ENCODE measurements at regions not wholly inside any gene's neighbourhood (a gene's known extent, or its start where the extent isn't known, plus 50 kb on each side); places are given as distances from the start of the nearest gene placed in this dataset.
"Not testable (repeated sequence)": the region's sequence is repeated elsewhere in the genome, so short reads cannot be mapped to it uniquely, and the experiment has no call there.

DNA sequence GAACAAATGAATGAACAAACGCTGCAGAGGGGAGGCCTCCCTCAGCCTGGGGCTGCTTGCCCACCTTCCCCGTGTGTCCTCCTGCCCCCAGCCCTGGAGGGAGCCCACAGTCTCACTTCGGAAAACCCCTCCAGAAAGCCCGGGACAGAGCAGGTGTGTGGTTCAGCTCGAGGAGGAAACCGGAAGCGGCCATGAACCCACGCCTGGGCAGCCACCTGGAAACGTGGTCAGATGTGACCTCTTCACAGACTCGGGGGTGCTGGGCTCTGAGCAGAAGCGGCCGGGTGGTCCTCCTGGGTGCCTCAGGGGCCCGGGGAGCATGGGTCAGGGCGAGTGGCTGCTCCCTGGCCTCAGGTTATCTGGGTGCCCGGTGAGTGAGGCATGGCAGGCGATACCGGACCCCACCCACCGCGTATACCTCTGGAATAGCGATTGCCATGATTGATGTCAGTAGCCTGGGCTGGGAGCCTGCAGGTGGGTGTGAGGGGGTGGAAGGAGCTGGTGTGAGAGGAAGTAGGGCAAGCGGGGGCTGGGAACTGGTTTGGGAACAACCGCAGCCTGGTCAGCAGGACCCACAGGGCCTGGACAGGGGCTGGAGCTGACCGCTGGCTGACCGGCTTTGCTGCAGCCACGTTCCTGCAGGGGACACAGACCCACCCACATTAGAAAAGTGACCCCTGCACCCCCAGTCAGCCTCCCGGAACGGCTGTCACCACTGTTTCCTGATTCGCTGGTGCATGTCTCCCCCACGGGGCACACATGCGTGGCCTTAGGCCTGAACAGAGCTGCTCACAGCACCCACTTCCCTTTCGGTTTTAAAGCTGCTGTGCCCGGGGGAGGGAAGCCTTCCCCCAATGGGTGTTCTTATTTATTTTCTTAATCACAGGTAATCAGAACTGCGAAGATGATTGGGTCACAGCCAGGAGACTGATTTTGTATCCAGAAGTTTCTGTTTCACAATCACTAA lies 5465.1 kb upstream of the TPTE start:
- H3K9me3 ChIP-seq; H3K36me3 ChIP-seq; DNase-seq; H3K4me3 ChIP-seq (ENCODE audit: low read depth, low read length); H3K4me1 ChIP-seq; H3K27me3 ChIP-seq: not testable (repeated sequence)

GRCh38 chr21:5057077-5057476 lies 5464.3 kb upstream of the TPTE start:
- not testable (repeated sequence) for DNase-seq; H3K4me3 ChIP-seq (ENCODE audit: low read depth, low read length); H3K4me1 ChIP-seq; H3K27me3 ChIP-seq; H3K9me3 ChIP-seq; H3K36me3 ChIP-seq

GRCh38 chr21:5060364-5061083 lies 5460.9 kb upstream of the TPTE start:
- not testable (repeated sequence) for H3K4me1 ChIP-seq; DNase-seq; H3K4me3 ChIP-seq (ENCODE audit: low read depth, low read length); H3K36me3 ChIP-seq; H3K27me3 ChIP-seq; H3K9me3 ChIP-seq

DNA sequence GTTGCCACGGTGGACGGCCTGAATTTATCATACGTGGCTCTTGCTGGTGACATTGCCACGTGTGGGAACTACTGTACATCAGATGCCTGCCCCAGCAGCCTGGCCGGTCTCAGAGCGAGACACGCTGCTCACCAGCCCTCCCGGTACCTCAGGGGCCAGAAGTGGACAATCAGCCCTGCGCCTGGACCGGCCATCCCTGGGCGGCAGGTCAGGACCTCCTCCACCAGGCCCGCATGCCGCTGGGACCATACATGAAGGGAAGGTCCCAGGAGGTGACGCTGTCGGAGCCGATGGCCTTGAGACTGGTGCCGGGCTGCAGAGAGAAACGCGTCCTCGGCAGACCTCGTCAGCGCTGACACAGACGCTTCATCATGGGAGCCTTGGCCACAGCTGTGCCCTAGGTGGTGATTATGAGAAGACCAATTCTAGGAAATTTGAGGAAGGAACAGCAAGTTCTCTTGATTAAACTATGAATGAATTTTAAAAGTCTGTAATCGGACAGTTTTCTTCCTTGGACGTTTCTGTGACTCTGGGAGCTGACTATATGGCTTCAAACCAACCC lies 5456.7 kb upstream of the TPTE start:
- not testable (repeated sequence) for H3K4me1 ChIP-seq; H3K36me3 ChIP-seq; DNase-seq; H3K9me3 ChIP-seq; H3K27me3 ChIP-seq; H3K4me3 ChIP-seq (ENCODE audit: low read depth, low read length)

DNA sequence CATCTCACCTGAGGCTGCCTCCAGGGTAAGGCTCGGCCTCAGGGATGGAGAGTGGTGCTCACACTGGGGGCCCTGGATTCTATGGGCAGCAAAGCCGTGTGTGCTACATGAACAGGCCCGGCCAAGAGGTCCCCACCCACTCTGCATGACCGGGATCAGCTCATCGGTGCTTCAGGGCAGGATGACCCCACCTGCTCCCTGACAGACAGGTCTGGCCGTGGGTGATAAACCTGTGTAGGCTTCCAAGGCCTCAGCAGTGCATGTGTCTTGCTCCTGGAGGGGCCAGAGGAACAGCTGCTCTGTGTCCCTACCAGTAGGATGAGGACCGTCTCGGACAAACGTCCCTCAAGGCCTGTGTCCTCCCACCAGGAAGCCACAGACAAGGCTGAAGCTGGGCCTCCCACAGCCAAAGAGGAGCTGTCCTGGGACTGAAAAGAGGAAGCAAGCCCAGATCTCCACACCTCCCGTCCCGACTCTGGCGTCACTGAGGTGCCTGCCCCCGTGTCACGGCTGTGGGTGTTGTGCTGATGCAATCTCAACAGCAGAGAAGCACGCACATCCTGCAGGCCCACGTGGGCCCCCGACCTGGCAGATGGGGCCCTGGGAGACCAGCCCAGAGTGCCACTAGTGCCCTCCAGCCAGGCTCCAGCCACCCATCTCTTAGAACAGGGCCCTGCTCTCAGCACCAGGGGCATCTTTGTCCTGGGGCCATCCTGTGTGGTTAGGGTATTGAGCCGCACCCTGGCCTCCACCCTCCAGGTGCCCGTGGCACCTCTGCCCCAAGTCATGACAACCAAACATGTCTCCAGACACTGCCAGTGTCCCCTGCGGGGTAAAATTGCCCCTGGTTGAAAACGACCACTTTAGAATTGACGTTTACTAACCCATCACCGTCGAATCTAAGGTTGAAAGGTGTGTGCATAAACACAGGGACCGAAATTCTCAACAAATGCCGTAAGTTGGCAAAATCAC lies 5455.9 kb upstream of the TPTE start:
- H3K4me1 ChIP-seq; H3K36me3 ChIP-seq; H3K4me3 ChIP-seq (ENCODE audit: low read depth, low read length); DNase-seq; H3K9me3 ChIP-seq; H3K27me3 ChIP-seq: not testable (repeated sequence)

- H3K4me1 ChIP-seq; H3K4me3 ChIP-seq (ENCODE audit: low read depth, low read length); H3K9me3 ChIP-seq; H3K36me3 ChIP-seq; DNase-seq; H3K27me3 ChIP-seq: not testable (repeated sequence)
These were observed 5454.6 kb upstream of the TPTE start for GRCh38 chr21:5066682-5067251.

DNA sequence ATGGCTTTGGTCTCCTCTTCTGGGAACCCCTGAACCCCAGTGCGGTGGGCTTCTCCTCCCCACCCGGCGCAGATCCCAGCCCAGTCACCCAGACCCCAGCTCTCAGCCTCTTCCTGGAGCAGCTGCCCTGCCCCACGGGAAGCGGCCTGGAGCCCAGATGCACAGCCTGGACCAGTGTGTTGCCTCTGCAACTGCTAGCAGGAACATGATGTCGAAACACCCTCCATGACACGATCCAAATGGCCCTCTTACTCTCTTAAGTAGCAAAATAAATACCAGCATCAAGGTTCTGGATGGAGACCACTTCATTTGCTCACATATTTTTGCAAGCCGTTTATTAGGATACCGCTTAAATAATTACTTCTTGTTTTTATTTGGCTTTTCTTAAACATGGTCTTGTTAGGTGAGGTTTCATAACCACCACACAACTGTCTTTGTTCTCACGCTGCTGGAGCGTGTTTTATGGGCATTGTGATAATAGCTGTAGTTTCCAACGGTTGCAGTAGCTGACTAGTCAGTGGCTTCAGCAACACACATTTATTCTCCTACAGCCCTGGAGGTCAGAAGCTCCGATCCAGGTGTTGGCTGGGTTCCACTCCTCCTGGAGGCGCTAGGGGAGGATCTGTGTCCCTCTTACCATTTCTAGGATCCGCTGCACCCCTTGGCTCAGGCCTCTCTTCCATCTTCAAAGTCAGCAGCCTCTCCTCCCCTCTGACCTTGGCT lies 5453.9 kb upstream of the TPTE start:
- not testable (repeated sequence) for H3K9me3 ChIP-seq; H3K4me3 ChIP-seq (ENCODE audit: low read depth, low read length); H3K27me3 ChIP-seq; H3K36me3 ChIP-seq; DNase-seq; H3K4me1 ChIP-seq

GRCh38 chr21:5068649-5069048 lies 5452.7 kb upstream of the TPTE start:
- H3K27me3 ChIP-seq; H3K4me3 ChIP-seq (ENCODE audit: low read depth, low read length); DNase-seq: not testable (repeated sequence)

DNA sequence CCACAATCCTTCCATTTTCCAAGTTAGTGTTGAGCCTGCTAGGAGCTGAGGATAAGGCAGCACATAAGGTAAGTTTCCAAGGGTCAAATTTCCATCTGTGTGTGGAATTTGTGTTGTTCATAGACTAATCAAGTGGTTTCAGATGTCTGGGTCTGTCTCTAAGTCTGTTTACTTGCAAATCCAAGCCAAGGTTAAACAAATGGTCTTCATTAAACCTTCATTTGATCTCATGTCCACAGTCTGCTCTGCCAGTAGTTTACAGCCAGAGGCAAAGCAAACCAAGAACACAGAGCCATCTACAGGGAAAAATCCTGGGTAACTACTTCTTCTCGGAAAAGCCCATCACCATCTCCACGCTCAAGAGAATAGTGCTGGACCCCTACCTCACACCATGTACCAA lies 5450.2 kb upstream of the TPTE start:
- DNase-seq; H3K9me3 ChIP-seq; H3K36me3 ChIP-seq; H3K4me1 ChIP-seq; H3K27me3 ChIP-seq; H3K4me3 ChIP-seq (ENCODE audit: low read depth, low read length): not testable (repeated sequence)

More at GRCh38 chr21:5068649-5069048, 5452.7 kb upstream of the TPTE start:
- not testable (repeated sequence) for H3K4me1 ChIP-seq, H3K9me3 ChIP-seq, H3K36me3 ChIP-seq

DNA sequence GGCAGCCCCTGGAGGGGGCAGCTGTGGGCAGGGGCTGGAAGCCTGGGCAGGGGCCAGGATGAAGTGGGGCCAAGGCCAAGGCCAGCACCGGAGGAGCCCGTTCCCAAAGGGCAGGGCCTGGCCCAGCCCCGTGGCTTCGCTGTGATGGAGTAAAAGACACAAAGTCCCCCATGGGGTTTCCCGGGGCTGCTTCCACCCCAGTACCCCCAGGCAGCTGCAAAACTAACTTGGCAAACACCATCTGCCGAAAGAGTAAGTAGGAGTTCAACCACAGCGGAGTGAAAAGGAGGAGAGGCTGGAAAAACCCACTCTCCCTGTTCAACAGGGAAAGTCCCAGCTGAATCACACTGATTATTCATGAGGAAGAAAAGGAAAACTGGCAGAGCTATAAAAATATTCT lies 5444.5 kb upstream of the TPTE start:
- not testable (repeated sequence) for H3K9me3 ChIP-seq; H3K27me3 ChIP-seq; H3K4me1 ChIP-seq; H3K36me3 ChIP-seq; DNase-seq; H3K4me3 ChIP-seq (ENCODE audit: low read depth, low read length)

DNA sequence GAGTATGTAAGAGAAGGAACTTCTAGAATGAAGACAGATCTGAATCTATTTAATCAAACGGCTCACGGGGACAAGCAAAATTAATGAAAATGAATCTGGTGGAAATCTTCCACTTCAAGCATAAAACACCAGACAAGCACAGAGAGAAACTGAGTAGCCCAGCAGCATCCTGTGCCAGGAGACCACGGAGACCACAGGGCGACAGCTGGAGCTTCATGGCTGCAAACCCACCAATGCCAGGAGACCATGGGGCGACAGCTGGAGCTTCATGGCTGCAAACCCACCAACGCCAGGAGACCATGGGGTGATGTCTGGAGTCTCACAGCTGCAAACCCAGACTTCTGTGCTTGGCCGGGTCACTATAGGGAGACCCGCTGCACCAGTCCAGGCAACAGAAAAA lies 5442.0 kb upstream of the TPTE start:
- not testable (repeated sequence) for H3K27me3 ChIP-seq; DNase-seq; H3K4me1 ChIP-seq; H3K9me3 ChIP-seq; H3K36me3 ChIP-seq; H3K4me3 ChIP-seq (ENCODE audit: low read depth, low read length)

- DNase-seq; H3K27me3 ChIP-seq; H3K9me3 ChIP-seq; H3K4me1 ChIP-seq; H3K36me3 ChIP-seq; H3K4me3 ChIP-seq (ENCODE audit: low read depth, low read length): not testable (repeated sequence)
These were observed 5441.4 kb upstream of the TPTE start for GRCh38 chr21:5080015-5080414.

GRCh38 chr21:5084246-5084645 lies 5437.1 kb upstream of the TPTE start:
- DNase-seq; H3K4me3 ChIP-seq (ENCODE audit: low read depth, low read length); H3K4me1 ChIP-seq; H3K9me3 ChIP-seq; H3K27me3 ChIP-seq; H3K36me3 ChIP-seq: not testable (repeated sequence)

GRCh38 chr21:5085456-5085855 lies 5435.9 kb upstream of the TPTE start:
- not testable (repeated sequence) for DNase-seq; H3K4me1 ChIP-seq; H3K36me3 ChIP-seq; H3K27me3 ChIP-seq; H3K4me3 ChIP-seq (ENCODE audit: low read depth, low read length); H3K9me3 ChIP-seq
